ENCODE measurements at regions not wholly inside any gene's neighbourhood (a gene's known extent, or its start where the extent isn't known, plus 50 kb on each side); places are given as distances from the start of the nearest gene placed in this dataset.

DNA sequence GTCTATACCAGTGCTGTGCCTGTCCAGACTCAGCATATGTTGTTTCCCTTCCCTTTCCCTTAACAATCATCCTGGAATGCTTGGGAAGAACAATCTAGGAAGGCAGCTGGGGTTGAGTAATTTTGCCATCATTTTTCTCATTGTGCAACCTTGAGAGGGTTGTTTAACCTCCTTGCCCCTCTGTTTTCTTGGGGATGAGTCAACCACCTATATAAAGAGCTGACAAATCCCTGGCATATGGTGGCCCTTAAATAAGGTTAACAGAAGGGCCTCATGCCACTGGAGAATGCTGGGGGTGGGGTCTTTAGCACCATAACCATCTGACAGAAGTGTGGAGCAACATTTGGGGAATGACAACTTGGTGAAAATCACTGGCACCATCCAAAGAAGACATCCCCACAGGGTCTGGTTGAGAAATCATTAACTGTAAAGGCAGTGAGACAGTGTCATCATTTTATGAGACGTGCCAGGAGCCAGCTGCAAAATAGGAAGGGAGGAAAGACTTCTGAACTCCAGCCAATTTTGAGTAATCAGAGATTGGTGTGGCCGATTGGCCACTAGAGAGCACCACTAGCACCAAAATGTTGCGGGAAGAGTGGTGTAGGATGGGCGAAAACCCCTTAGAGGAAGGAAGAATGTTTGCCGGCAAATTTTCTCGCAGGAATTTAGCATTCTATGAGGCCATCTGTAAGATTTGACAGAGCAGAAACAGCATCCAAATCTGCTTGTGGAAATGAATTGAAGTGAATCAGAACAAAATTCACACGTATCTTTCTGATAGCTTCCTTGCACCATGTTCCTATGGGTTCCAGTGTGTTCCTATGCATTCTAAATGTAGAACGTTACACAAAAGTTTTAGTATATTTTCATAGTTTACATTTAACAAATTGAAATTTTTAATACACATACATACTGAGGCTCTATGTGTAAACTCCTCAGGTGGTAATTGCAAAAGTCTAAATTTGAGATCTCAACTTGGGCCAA, 113.8 kb downstream of the MSX2 start:
- ATAC-seq, result no peak
- TF ChIP-seq, protein P1, sequence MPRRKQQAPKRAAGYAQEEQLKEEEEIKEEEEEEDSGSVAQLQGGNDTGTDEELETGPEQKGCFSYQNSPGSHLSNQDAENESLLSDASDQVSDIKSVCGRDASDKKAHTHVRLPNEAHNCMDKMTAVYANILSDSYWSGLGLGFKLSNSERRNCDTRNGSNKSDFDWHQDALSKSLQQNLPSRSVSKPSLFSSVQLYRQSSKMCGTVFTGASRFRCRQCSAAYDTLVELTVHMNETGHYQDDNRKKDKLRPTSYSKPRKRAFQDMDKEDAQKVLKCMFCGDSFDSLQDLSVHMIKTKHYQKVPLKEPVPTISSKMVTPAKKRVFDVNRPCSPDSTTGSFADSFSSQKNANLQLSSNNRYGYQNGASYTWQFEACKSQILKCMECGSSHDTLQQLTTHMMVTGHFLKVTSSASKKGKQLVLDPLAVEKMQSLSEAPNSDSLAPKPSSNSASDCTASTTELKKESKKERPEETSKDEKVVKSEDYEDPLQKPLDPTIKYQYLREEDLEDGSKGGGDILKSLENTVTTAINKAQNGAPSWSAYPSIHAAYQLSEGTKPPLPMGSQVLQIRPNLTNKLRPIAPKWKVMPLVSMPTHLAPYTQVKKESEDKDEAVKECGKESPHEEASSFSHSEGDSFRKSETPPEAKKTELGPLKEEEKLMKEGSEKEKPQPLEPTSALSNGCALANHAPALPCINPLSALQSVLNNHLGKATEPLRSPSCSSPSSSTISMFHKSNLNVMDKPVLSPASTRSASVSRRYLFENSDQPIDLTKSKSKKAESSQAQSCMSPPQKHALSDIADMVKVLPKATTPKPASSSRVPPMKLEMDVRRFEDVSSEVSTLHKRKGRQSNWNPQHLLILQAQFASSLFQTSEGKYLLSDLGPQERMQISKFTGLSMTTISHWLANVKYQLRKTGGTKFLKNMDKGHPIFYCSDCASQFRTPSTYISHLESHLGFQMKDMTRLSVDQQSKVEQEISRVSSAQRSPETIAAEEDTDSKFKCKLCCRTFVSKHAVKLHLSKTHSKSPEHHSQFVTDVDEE (CRISPR knock-in tag; IDR thresholded peaks at IDR 0.05), result no peak
- TF ChIP-seq ZNF565 (CRISPR knock-in tag; conservative IDR thresholded peaks at IDR 0.05; ENCODE audit: low read depth) (no peak), OSR1 (CRISPR knock-in tag; IDR thresholded peaks at IDR 0.05) (no peak), ISL1 (CRISPR knock-in tag; IDR thresholded peaks at IDR 0.05) (no peak), RARB (CRISPR knock-in tag; IDR thresholded peaks at IDR 0.05) (no peak), ZNF8 (CRISPR knock-in tag; IDR thresholded peaks at IDR 0.05) (no peak)
- TF ChIP-seq, protein P2, sequence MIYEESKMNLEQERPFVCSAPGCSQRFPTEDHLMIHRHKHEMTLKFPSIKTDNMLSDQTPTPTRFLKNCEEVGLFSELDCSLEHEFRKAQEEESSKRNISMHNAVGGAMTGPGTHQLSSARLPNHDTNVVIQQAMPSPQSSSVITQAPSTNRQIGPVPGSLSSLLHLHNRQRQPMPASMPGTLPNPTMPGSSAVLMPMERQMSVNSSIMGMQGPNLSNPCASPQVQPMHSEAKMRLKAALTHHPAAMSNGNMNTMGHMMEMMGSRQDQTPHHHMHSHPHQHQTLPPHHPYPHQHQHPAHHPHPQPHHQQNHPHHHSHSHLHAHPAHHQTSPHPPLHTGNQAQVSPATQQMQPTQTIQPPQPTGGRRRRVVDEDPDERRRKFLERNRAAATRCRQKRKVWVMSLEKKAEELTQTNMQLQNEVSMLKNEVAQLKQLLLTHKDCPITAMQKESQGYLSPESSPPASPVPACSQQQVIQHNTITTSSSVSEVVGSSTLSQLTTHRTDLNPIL (CRISPR knock-in tag; IDR thresholded peaks at IDR 0.05; ENCODE audit: low read depth), result no peak

DNA sequence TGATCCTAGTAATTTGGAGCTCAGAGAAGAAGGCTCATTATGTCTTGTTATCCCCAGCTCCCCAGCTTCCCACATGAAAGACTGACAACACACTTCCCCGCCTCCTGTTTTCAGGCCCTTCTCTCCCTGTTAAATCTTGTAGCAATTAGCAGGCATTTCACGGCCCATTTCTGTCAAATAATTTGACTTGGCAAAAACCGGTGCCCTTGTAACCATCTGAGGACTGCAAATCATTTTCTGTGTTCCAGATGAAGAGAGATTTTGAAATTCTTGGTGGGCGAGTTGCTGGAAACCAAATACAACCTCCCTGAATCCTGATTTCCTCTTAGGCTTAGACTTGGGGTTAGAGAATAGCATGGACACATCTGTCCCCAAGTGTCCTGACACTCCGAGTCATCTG, 109.7 kb downstream of the MSX2 start:
- TF ChIP-seq SNAI2 (CRISPR knock-in tag; IDR thresholded peaks at IDR 0.05), result no peak
- TF ChIP-seq, protein P3, sequence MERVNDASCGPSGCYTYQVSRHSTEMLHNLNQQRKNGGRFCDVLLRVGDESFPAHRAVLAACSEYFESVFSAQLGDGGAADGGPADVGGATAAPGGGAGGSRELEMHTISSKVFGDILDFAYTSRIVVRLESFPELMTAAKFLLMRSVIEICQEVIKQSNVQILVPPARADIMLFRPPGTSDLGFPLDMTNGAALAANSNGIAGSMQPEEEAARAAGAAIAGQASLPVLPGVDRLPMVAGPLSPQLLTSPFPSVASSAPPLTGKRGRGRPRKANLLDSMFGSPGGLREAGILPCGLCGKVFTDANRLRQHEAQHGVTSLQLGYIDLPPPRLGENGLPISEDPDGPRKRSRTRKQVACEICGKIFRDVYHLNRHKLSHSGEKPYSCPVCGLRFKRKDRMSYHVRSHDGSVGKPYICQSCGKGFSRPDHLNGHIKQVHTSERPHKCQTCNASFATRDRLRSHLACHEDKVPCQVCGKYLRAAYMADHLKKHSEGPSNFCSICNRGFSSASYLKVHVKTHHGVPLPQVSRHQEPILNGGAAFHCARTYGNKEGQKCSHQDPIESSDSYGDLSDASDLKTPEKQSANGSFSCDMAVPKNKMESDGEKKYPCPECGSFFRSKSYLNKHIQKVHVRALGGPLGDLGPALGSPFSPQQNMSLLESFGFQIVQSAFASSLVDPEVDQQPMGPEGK (CRISPR knock-in tag; IDR thresholded peaks at IDR 0.05; ENCODE audit: borderline replicate concordance), result no peak
- no peak for TF ChIP-seq ZFP3 (CRISPR knock-in tag; IDR thresholded peaks at IDR 0.05)
- TF ChIP-seq OSR1 (CRISPR knock-in tag; IDR thresholded peaks at IDR 0.05), result no peak
- TF ChIP-seq, protein P1 (CRISPR knock-in tag; IDR thresholded peaks at IDR 0.05), result no peak
- TF ChIP-seq TOX (CRISPR knock-in tag; IDR thresholded peaks at IDR 0.05; ENCODE audit: borderline replicate concordance), result no peak
- no peak for TF ChIP-seq TCF4 (CRISPR knock-in tag; IDR thresholded peaks at IDR 0.05; ENCODE audit: borderline replicate concordance)
- no peak for TF ChIP-seq ZNF565 (CRISPR knock-in tag; conservative IDR thresholded peaks at IDR 0.05; ENCODE audit: low read depth)
- TF ChIP-seq, protein P4, sequence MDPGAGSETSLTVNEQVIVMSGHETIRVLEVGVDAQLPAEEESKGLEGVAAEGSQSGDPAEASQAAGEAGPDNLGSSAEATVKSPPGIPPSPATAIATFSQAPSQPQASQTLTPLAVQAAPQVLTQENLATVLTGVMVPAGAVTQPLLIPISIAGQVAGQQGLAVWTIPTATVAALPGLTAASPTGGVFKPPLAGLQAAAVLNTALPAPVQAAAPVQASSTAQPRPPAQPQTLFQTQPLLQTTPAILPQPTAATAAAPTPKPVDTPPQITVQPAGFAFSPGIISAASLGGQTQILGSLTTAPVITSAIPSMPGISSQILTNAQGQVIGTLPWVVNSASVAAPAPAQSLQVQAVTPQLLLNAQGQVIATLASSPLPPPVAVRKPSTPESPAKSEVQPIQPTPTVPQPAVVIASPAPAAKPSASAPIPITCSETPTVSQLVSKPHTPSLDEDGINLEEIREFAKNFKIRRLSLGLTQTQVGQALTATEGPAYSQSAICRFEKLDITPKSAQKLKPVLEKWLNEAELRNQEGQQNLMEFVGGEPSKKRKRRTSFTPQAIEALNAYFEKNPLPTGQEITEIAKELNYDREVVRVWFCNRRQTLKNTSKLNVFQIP (CRISPR knock-in tag; IDR thresholded peaks at IDR 0.05; ENCODE audit: borderline replicate concordance, low read depth), result no peak
- no peak for TF ChIP-seq ZFP30 (CRISPR knock-in tag; IDR thresholded peaks at IDR 0.05)
- TF ChIP-seq, protein P5, sequence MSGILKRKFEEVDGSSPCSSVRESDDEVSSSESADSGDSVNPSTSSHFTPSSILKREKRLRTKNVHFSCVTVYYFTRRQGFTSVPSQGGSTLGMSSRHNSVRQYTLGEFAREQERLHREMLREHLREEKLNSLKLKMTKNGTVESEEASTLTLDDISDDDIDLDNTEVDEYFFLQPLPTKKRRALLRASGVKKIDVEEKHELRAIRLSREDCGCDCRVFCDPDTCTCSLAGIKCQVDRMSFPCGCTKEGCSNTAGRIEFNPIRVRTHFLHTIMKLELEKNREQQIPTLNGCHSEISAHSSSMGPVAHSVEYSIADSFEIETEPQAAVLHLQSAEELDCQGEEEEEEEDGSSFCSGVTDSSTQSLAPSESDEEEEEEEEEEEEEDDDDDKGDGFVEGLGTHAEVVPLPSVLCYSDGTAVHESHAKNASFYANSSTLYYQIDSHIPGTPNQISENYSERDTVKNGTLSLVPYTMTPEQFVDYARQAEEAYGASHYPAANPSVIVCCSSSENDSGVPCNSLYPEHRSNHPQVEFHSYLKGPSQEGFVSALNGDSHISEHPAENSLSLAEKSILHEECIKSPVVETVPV (CRISPR knock-in tag; IDR thresholded peaks at IDR 0.05), result no peak
- no peak for TF ChIP-seq CSDC2 (CRISPR knock-in tag; IDR thresholded peaks at IDR 0.05)
- TF ChIP-seq ZNF8 (CRISPR knock-in tag; IDR thresholded peaks at IDR 0.05), result no peak
- no peak for TF ChIP-seq ZNF70 (CRISPR knock-in tag; IDR thresholded peaks at IDR 0.05)
- no peak for TF ChIP-seq ISL1 (CRISPR knock-in tag; IDR thresholded peaks at IDR 0.05)
- TF ChIP-seq ZC3H10 (CRISPR knock-in tag; IDR thresholded peaks at IDR 0.05), result no peak
- ATAC-seq, result no peak
